HCT116 (cell line): ENCODE measurements at regions not wholly inside any gene's neighbourhood (a gene's known extent, or its start where the extent isn't known, plus 50 kb on each side); places are given as distances from the start of the nearest gene placed in this dataset.

Source experiments
- ELF1 ChIP-seq: IDR thresholded peaks from 2 replicates; pipeline ENCODE4 v1.6.1; 2012; ENCODE audit warnings: low read depth, borderline replicate concordance
- EZH2 ChIP-seq: fragments of 200-600 bp; sonication (generic); IDR thresholded peaks from 2 replicates; pipeline ENCODE4 v1.6.1; 2017; ENCODE audit warnings: antibody characterized with exemption, mixed run types
- POLR2AphosphoS5 ChIP-seq: IDR thresholded peaks from 2 replicates; pipeline ENCODE4 v1.6.1; 2011; ENCODE audit warnings: mild to moderate bottlenecking, low read depth, low read length, moderate library complexity
- ZFX ChIP-seq: fragments of 450-650 bp; IDR thresholded peaks from 2 replicates; pipeline ENCODE4 v1.6.1; 2017
- TF ChIP-seq, protein P1 (sequence below): IDR thresholded peaks from 2 replicates; pipeline ENCODE4 v1.6.1; 2012; ENCODE audit warnings: low read depth
- TF ChIP-seq, protein P2 (sequence below): IDR thresholded peaks from 2 replicates; pipeline ENCODE4 v1.6.1; 2011; ENCODE audit warnings: mild to moderate bottlenecking, low read length, moderate library complexity; ENCODE audit not compliant: insufficient replicate concordance; ENCODE audit errors: extremely low read depth
- TF ChIP-seq, protein P3 (sequence below), 3 experiments: fragments of 200-600 bp in 1 of 3; sonication (generic) in 1 of 3; IDR thresholded peaks in 2 of 3; conservative IDR thresholded peaks in 1 of 3; 2 replicates each; pipeline ENCODE4 v1.5.1; 2012 to 2017; ENCODE audit warnings: low read depth in 2 of 3, low read length in 2 of 3, antibody characterized with exemption in 1 of 3, borderline replicate concordance in 1 of 3, control low read depth in 1 of 3, mild to moderate bottlenecking in 1 of 3, mixed read lengths in 1 of 3, mixed run types in 1 of 3, moderate library complexity in 1 of 3; ENCODE audit not compliant: insufficient read depth in 1 of 3

DNA sequence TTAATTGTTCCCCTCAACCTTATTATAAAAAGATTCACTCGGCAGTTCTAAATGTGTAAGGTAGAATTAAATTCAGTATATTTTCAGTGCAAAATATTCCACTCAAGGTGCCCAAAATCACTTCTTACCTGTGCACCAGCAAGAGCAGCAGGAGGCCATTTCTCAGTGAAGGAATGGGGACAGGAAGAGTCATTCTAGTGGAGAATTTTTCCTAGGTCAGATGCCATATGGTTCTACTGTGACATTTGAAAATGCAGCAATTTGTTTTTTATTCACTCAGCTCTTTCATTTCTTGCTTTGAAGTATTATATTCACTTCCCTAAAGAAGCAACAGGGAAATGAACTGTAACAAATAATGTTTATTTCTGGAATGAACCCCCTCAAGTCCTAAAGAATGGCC, 264.0 kb upstream of the SYT1 start:
- TF ChIP-seq ELF1 = no peak
- TF ChIP-seq, protein P1, sequence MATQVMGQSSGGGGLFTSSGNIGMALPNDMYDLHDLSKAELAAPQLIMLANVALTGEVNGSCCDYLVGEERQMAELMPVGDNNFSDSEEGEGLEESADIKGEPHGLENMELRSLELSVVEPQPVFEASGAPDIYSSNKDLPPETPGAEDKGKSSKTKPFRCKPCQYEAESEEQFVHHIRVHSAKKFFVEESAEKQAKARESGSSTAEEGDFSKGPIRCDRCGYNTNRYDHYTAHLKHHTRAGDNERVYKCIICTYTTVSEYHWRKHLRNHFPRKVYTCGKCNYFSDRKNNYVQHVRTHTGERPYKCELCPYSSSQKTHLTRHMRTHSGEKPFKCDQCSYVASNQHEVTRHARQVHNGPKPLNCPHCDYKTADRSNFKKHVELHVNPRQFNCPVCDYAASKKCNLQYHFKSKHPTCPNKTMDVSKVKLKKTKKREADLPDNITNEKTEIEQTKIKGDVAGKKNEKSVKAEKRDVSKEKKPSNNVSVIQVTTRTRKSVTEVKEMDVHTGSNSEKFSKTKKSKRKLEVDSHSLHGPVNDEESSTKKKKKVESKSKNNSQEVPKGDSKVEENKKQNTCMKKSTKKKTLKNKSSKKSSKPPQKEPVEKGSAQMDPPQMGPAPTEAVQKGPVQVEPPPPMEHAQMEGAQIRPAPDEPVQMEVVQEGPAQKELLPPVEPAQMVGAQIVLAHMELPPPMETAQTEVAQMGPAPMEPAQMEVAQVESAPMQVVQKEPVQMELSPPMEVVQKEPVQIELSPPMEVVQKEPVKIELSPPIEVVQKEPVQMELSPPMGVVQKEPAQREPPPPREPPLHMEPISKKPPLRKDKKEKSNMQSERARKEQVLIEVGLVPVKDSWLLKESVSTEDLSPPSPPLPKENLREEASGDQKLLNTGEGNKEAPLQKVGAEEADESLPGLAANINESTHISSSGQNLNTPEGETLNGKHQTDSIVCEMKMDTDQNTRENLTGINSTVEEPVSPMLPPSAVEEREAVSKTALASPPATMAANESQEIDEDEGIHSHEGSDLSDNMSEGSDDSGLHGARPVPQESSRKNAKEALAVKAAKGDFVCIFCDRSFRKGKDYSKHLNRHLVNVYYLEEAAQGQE = no peak
- TF ChIP-seq, protein P2, sequence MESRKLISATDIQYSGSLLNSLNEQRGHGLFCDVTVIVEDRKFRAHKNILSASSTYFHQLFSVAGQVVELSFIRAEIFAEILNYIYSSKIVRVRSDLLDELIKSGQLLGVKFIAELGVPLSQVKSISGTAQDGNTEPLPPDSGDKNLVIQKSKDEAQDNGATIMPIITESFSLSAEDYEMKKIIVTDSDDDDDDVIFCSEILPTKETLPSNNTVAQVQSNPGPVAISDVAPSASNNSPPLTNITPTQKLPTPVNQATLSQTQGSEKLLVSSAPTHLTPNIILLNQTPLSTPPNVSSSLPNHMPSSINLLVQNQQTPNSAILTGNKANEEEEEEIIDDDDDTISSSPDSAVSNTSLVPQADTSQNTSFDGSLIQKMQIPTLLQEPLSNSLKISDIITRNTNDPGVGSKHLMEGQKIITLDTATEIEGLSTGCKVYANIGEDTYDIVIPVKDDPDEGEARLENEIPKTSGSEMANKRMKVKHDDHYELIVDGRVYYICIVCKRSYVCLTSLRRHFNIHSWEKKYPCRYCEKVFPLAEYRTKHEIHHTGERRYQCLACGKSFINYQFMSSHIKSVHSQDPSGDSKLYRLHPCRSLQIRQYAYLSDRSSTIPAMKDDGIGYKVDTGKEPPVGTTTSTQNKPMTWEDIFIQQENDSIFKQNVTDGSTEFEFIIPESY = no peak
- TF ChIP-seq, protein P3, sequence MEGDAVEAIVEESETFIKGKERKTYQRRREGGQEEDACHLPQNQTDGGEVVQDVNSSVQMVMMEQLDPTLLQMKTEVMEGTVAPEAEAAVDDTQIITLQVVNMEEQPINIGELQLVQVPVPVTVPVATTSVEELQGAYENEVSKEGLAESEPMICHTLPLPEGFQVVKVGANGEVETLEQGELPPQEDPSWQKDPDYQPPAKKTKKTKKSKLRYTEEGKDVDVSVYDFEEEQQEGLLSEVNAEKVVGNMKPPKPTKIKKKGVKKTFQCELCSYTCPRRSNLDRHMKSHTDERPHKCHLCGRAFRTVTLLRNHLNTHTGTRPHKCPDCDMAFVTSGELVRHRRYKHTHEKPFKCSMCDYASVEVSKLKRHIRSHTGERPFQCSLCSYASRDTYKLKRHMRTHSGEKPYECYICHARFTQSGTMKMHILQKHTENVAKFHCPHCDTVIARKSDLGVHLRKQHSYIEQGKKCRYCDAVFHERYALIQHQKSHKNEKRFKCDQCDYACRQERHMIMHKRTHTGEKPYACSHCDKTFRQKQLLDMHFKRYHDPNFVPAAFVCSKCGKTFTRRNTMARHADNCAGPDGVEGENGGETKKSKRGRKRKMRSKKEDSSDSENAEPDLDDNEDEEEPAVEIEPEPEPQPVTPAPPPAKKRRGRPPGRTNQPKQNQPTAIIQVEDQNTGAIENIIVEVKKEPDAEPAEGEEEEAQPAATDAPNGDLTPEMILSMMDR (IDR thresholded peaks at IDR 0.05 in 2 of 3, conservative IDR thresholded peaks at IDR 0.05 in 1 of 3; ENCODE audit: borderline replicate concordance in 1 of 3, insufficient read depth in 1 of 3, low read depth in 2 of 3, low read length in 2 of 3) = no peak
- TF ChIP-seq EZH2 = no peak
- TF ChIP-seq ZFX = no peak
- TF ChIP-seq POLR2AphosphoS5 = no peak
